Mesenchymal stem cell (in vitro differentiated cells and primary cell): ENCODE measurements at regions not wholly inside any gene's neighbourhood (a gene's known extent, or its start where the extent isn't known, plus 50 kb on each side); places are given as distances from the start of the nearest gene placed in this dataset.

ENCODE experiments used
- DNase-seq: peaks from one replicate; pipeline ENCODE4 v3.0.0-alpha.2; 2013
- H2AFZ ChIP-seq: one replicate; pipeline ENCODE4 v1.6.1; 2013; ENCODE audit warnings: low read depth, mild to moderate bottlenecking, control low read depth, inconsistent platforms, low read length, moderate library complexity
- H2AK5ac ChIP-seq: 2 replicates; pipeline ENCODE4 v1.6.1; 2013; ENCODE audit warnings: low read length, moderate library complexity, mild to moderate bottlenecking, inconsistent platforms; ENCODE audit not compliant: severe bottlenecking
- H2BK120ac ChIP-seq: one replicate; pipeline ENCODE4 v1.6.1; 2013; ENCODE audit warnings: low read depth, mild to moderate bottlenecking, inconsistent platforms, low read length, moderate library complexity
- H2BK12ac ChIP-seq, 2 experiments: one replicate each; pipeline ENCODE4 v1.6.1; 2013; ENCODE audit warnings: inconsistent platforms in 2 of 2, low read length in 2 of 2, mild to moderate bottlenecking in 2 of 2, moderate library complexity in 2 of 2, control low read depth in 1 of 2
- H2BK15ac ChIP-seq: one replicate; pipeline ENCODE4 v1.6.1; 2013; ENCODE audit warnings: mild to moderate bottlenecking, low read depth, inconsistent platforms; ENCODE audit not compliant: poor library complexity, severe bottlenecking
- H2BK5ac ChIP-seq: 2 replicates; pipeline ENCODE4 v1.6.1; 2013; ENCODE audit warnings: low read depth, mild to moderate bottlenecking, low read length, control low read depth, inconsistent platforms; ENCODE audit not compliant: poor library complexity, severe bottlenecking
- H3K14ac ChIP-seq, 2 experiments: one replicate each; pipeline ENCODE4 v1.6.1; 2013; ENCODE audit warnings: inconsistent platforms in 2 of 2, low read length in 2 of 2, control low read depth in 1 of 2, mild to moderate bottlenecking in 1 of 2, moderate library complexity in 1 of 2
- H3K18ac ChIP-seq, 2 experiments: one replicate each; pipeline ENCODE4 v1.6.1; 2013; ENCODE audit warnings: inconsistent platforms in 2 of 2, low read length in 2 of 2, control low read depth in 1 of 2, low read depth in 1 of 2, mild to moderate bottlenecking in 1 of 2
- H3K23ac ChIP-seq, 2 experiments: one replicate each; pipeline ENCODE4 v1.6.1; 2013; ENCODE audit warnings: inconsistent platforms in 2 of 2, low read length in 2 of 2, mild to moderate bottlenecking in 2 of 2, moderate library complexity in 2 of 2, control low read depth in 1 of 2
- H3K27ac ChIP-seq: 2 replicates; pipeline ENCODE4 v1.5.1; 2013; ENCODE audit warnings: mild to moderate bottlenecking, moderate library complexity, low read length, control low read depth, inconsistent platforms; ENCODE audit not compliant: poor library complexity, severe bottlenecking
- H3K27me3 ChIP-seq, 2 experiments: 2 replicates each; pipeline versions ENCODE4 v1.6.1 to v1.7.0; 2013; ENCODE audit warnings: low read length in 2 of 2, mild to moderate bottlenecking in 2 of 2, moderate library complexity in 2 of 2, control low read depth in 1 of 2, inconsistent platforms in 1 of 2; ENCODE audit not compliant: control insufficient read depth in 1 of 2, insufficient read depth in 1 of 2
- H3K36me3 ChIP-seq, 2 experiments: 2 replicates each; pipeline versions ENCODE4 v1.6.1 to v1.7.0; 2013; ENCODE audit warnings: low read length in 2 of 2, control low read depth in 1 of 2, inconsistent platforms in 1 of 2, low read depth in 1 of 2, mild to moderate bottlenecking in 1 of 2; ENCODE audit not compliant: insufficient read depth in 2 of 2, control insufficient read depth in 1 of 2
- H3K4ac ChIP-seq, 2 experiments: one replicate each; pipeline ENCODE4 v1.6.1; 2013; ENCODE audit warnings: inconsistent platforms in 2 of 2, low read length in 2 of 2, mild to moderate bottlenecking in 2 of 2, moderate library complexity in 2 of 2, control low read depth in 1 of 2, low read depth in 1 of 2
- H3K4me1 ChIP-seq: 2 replicates; pipeline ENCODE4 v1.6.1; 2013; ENCODE audit warnings: low read depth, low read length, control low read depth; ENCODE audit not compliant: control insufficient read depth, insufficient read depth
- H3K4me2 ChIP-seq: 2 replicates; pipeline ENCODE4 v1.6.1; 2013; ENCODE audit warnings: low read length, mild to moderate bottlenecking, inconsistent platforms; ENCODE audit not compliant: poor library complexity, severe bottlenecking
- H3K4me3 ChIP-seq, 2 experiments: 2 replicates each; pipeline versions ENCODE4 v1.5.1 to v1.7.0; 2013; ENCODE audit warnings: low read length in 2 of 2, mild to moderate bottlenecking in 2 of 2, control low read depth in 1 of 2, low read depth in 1 of 2; ENCODE audit not compliant: insufficient read depth in 1 of 2
- H3K79me1 ChIP-seq: replicated peaks from 2 replicates; pipeline ENCODE4 v1.6.1; 2013; ENCODE audit warnings: mild to moderate bottlenecking, control low read depth, low read length, inconsistent platforms; ENCODE audit not compliant: poor library complexity, severe bottlenecking
- H3K9ac ChIP-seq: 2 replicates; pipeline ENCODE4 v1.7.0; 2013; ENCODE audit warnings: mild to moderate bottlenecking, low read length, moderate library complexity
- H3K9me3 ChIP-seq: 2 replicates; pipeline ENCODE4 v1.7.0; 2013; ENCODE audit warnings: mild to moderate bottlenecking, low read length; ENCODE audit not compliant: control insufficient read depth
- H4K8ac ChIP-seq: one replicate; pipeline ENCODE4 v1.6.1; 2013; ENCODE audit warnings: inconsistent platforms, mild to moderate bottlenecking, low read length, moderate library complexity
- H4K91ac ChIP-seq: one replicate; pipeline ENCODE4 v1.6.1; 2013; ENCODE audit warnings: mild to moderate bottlenecking, low read length, inconsistent platforms
- WGBS: methylation state at CpG from one replicate; pipeline ENCODE4 v1.1.7; 2013; ENCODE audit warnings: mixed read lengths; 5-methylcytosine and 5-hydroxymethylcytosine counted together

GRCh38 chr17:55964191-55964590, 189.1 kb upstream of the ANKFN1 start:
- Histone ChIP-seq H3K4ac (no peak overlapping the region), H3K18ac (no peak overlapping the region), H2AK5ac (no peak overlapping the region), H2BK12ac (no peak overlapping the region), H3K14ac (no peak overlapping the region), H3K9ac (no peak overlapping the region), H3K9me3 (no peaks in the 10 kb centered on the region), H2BK120ac (no peak overlapping the region), H2AFZ (no peak overlapping the region), H3K4me3 (no peak overlapping the region), H3K27ac (no peak overlapping the region), H3K4me2 (no peak overlapping the region), H3K27me3 (no peaks in the 10 kb centered on the region), H2BK15ac (no peak overlapping the region), H3K36me3 (no peaks in the 10 kb centered on the region), H4K8ac (no peak overlapping the region), H3K23ac (no peak overlapping the region), H3K79me1 (no peaks in the 10 kb centered on the region), H4K91ac (no peak overlapping the region), H3K4me1 (no peaks in the 10 kb centered on the region), H2BK5ac (no peak overlapping the region)
- 86% methylated on average over 5 of the region's 5 CpGs for WGBS
- DNase-seq = no peak

GRCh38 chr17:55965051-55965450, 188.2 kb upstream of the ANKFN1 start:
- Histone ChIP-seq H3K4me2 (no peak overlapping the region), H3K4me3 (no peak overlapping the region), H4K91ac (no peak overlapping the region), H3K18ac (no peak overlapping the region), H3K14ac (no peak overlapping the region), H3K4ac (no peak overlapping the region), H3K4me1 (no peaks in the 10 kb centered on the region), H3K9me3 (no peaks in the 10 kb centered on the region), H2AFZ (no peak overlapping the region), H2BK5ac (no peak overlapping the region), H3K23ac (no peak overlapping the region), H3K79me1 (no peaks in the 10 kb centered on the region), H2AK5ac (no peak overlapping the region), H3K36me3 (no peaks in the 10 kb centered on the region), H2BK12ac (no peak overlapping the region), H3K27me3 (no peaks in the 10 kb centered on the region), H3K9ac (no peak overlapping the region), H2BK120ac (no peak overlapping the region), H2BK15ac (no peak overlapping the region), H4K8ac (no peak overlapping the region), H3K27ac (no peak overlapping the region)
- DNase-seq = no peak

DNA sequence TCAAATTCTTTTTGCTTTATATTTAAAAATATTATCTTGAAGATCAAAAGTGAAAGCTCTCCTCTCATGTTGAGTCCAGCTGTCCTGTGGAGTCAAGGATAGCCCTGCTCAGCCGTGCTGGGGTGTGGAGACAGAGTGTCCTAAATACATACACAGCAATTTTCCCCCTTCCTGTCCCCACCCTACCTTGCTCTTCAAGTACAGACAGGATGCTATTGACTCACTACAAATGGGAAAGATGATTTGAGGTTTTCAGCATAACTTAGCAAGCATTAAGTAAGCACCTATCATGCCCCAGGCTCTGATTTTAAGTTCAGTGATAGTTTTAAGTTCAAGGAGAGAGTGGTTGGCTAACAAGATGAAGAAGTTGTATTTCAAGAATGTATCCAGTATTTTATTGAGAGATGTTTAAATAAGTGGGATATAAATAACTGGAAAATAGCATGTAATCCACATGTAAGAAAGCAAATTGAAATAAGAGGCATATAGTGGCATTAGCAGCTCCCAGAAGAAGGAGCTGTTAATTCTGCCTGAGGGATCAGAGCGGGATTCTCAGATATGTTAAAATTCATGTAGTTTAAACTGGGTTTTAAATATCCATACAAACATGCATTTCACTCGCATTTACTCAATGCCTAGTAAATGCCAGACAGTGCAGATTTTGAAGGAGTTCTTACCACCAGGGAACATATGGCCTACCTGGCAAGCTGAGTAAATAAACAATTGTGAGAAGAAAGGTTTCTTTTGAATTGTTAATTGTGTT, 183.5 kb upstream of the ANKFN1 start:
- Histone ChIP-seq H3K14ac (no peak overlapping the region), H2AK5ac (no peak overlapping the region), H4K8ac (no peak overlapping the region), H2BK15ac (no peak overlapping the region), H2BK120ac (no peak overlapping the region), H3K27me3 (no peaks in the 10 kb centered on the region), H3K4me3 (no peak overlapping the region), H3K4ac (no peak overlapping the region), H2BK5ac (no peak overlapping the region), H3K18ac (no peak overlapping the region), H3K4me2 (no peak overlapping the region), H3K9ac (no peak overlapping the region), H3K9me3 (no peaks in the 10 kb centered on the region), H3K4me1 (no peaks in the 10 kb centered on the region), H3K23ac (no peak overlapping the region), H3K27ac (no peak overlapping the region), H2BK12ac (no peak overlapping the region), H3K36me3 (no peaks in the 10 kb centered on the region), H4K91ac (no peak overlapping the region), H2AFZ (no peak overlapping the region), H3K79me1 (no peaks in the 10 kb centered on the region)
- no peak for DNase-seq
- 30% methylated on average over 1 of the region's 3 CpGs for WGBS

DNA sequence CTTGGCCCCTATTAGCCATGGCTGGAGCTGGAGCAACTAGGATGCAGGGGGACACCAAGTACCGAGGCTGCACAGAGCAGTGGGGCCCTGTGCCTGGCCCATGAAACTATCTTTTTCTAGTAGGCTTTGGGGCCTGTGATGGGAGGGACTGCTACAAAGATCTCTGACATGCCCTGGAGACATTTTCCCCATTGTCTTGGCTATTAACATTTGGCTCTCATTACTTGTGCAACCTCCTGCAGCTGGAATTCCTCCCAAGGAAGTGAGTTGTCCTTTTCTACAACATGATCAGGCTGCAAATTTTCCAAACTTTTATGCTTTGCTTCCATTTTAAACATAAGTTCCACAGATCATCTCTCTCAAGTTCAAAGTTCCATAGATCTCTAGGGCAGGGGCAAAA, 174.7 kb upstream of the ANKFN1 start:
- no peak overlapping the region for H4K8ac ChIP-seq
- 100% methylated on average over 1 of the region's 1 CpG for WGBS

More for the DNA sequence above, 174.7 kb upstream of the ANKFN1 start:
- Histone ChIP-seq H3K4me1 (no peaks in the 10 kb centered on the region), H2BK120ac (no peak overlapping the region), H2AK5ac (no peak overlapping the region), H2AFZ (no peak overlapping the region), H3K9ac (no peak overlapping the region), H3K18ac (no peak overlapping the region), H3K27me3 (no peaks in the 10 kb centered on the region), H3K4ac (no peak overlapping the region), H3K4me3 (no peak overlapping the region), H2BK12ac (no peak overlapping the region), H3K79me1 (no peaks in the 10 kb centered on the region), H3K27ac (no peak overlapping the region), H3K23ac (no peak overlapping the region), H3K4me2 (no peak overlapping the region), H3K14ac (no peak overlapping the region), H4K91ac (no peak overlapping the region), H2BK5ac (no peak overlapping the region), H2BK15ac (no peak overlapping the region), H3K36me3 (no peaks in the 10 kb centered on the region), H3K9me3 (peaks cover 5% of the 10 kb centered on the region)
- no peak for DNase-seq
